ENCODE measurements at regions not wholly inside any gene's neighbourhood (a gene's known extent, or its start where the extent isn't known, plus 50 kb on each side); places are given as distances from the start of the nearest gene placed in this dataset.
"Not testable (repeated sequence)": the region's sequence is repeated elsewhere in the genome, so short reads cannot be mapped to it uniquely, and the experiment has no call there.

DNA sequence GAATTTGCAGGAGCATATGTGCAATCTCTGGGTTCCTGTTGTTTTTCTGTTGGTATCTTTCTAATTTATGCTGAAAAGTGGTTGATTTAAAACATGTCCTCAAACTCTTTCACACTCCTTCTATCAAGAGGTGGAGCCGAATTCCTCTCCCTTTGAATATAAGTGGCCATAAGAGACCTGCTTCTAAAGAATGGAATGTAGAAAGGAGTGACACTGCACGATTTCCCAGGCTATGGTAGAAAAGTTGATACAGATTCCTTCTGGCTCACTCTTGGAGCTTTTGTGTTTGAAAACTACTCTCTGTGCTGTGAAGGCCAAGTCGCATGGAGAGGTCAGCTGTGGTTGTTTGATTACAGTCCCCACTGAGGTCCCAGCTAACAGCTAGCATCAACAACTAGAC lies 613.2 kb downstream of the ETNK1 start:
- Mint-ChIP-seq H3K27ac (no peak overlapping the region), H3K9me3 (no peaks in the 10 kb centered on the region), H3K4me3 (no peak overlapping the region), H3K27me3 (no peaks in the 10 kb centered on the region), H3K4me1 (no peaks in the 10 kb centered on the region), H3K36me3 (no peaks in the 10 kb centered on the region)
- DNase-seq (no peak), ATAC-seq (replicated peaks) (no peak)

- no peaks in the 10 kb centered on the region for H3K27me3 Mint-ChIP-seq
- H3K36me3 Mint-ChIP-seq = no peaks in the 10 kb centered on the region
- H3K9me3 Mint-ChIP-seq = no peaks in the 10 kb centered on the region
- no peak for DNase-seq
- no peak overlapping the region for H3K27ac Mint-ChIP-seq
- H3K4me3 Mint-ChIP-seq = no peak overlapping the region
- H3K4me1 Mint-ChIP-seq = no peaks in the 10 kb centered on the region
- ATAC-seq (replicated peaks) = no peak
Observed at GRCh38 chr12:23238957-23239356, 614.0 kb downstream of the ETNK1 start.

- H3K27ac Mint-ChIP-seq = no peak overlapping the region
- ATAC-seq (replicated peaks) (no peak), DNase-seq (no peak)
- H3K4me1 Mint-ChIP-seq = no peaks in the 10 kb centered on the region
- no peaks in the 10 kb centered on the region for H3K9me3 Mint-ChIP-seq
- no peaks in the 10 kb centered on the region for H3K36me3 Mint-ChIP-seq
- H3K27me3 Mint-ChIP-seq = no peaks in the 10 kb centered on the region
- no peak overlapping the region for H3K4me3 Mint-ChIP-seq
Observed at GRCh38 chr12:23245186-23245585, 620.2 kb downstream of the ETNK1 start.

GRCh38 chr12:23253191-23253590 lies 628.2 kb downstream of the ETNK1 start:
- Mint-ChIP-seq H3K27me3 (no peaks in the 10 kb centered on the region), H3K4me3 (no peak overlapping the region), H3K36me3 (no peaks in the 10 kb centered on the region), H3K4me1 (no peaks in the 10 kb centered on the region), H3K27ac (no peak overlapping the region), H3K9me3 (no peaks in the 10 kb centered on the region)
- ATAC-seq (replicated peaks) = no peak
- DNase-seq = no peak

DNA sequence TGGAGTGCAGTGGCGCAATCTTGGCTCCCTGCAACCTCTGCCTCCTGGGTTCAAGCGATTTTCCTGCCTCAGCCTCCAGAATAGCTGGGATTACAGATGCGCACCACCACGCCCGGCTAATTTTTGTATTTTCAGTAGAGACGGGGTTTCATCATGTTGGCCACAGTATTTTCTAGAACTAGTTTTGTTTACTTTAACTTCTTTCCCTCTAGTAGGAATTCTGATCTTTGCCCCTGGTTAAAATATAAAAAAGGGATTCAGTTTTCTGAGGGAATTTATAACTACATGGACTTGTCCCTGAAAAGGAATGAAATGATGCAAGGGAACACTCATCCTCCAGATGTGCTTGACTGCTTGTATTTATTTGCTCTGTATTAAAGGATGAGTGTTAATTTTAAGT lies 628.9 kb downstream of the ETNK1 start:
- H3K27me3 Mint-ChIP-seq; H3K4me1 Mint-ChIP-seq; H3K4me3 Mint-ChIP-seq; DNase-seq; ATAC-seq (replicated peaks); H3K36me3 Mint-ChIP-seq; H3K27ac Mint-ChIP-seq; H3K9me3 Mint-ChIP-seq: not testable (repeated sequence)

DNA sequence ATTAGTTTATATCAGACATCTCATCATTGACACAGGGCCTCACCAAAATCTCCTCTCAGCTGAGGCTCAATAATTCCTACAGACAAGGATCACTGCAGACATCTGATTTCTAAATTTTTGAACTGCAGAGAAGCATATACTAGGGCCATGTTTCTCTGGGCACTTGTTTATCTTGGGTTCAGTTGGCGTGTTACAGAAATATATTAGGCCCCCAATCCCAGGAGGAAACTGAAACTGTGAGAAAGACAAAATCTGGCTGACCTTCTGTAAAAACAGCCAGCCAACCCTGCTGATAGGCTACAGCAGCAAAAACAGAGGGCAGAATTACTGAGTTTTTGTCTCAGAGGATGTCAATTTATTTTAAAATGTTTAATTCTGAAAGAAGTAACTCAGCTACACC lies 634.6 kb downstream of the ETNK1 start:
- H3K27me3 Mint-ChIP-seq = no peaks in the 10 kb centered on the region
- no peaks in the 10 kb centered on the region for H3K4me1 Mint-ChIP-seq
- ATAC-seq (replicated peaks) (no peak), DNase-seq (no peak)
- no peaks in the 10 kb centered on the region for H3K36me3 Mint-ChIP-seq
- H3K9me3 Mint-ChIP-seq = peaks cover 0 to 5% of the 10 kb centered on the region in 2 donors
- H3K27ac Mint-ChIP-seq = no peak overlapping the region
- H3K4me3 Mint-ChIP-seq = no peak overlapping the region

GRCh38 chr12:23262670-23263069 lies 637.7 kb downstream of the ETNK1 start:
- no peak overlapping the region for H3K27ac Mint-ChIP-seq
- ATAC-seq (replicated peaks) (no peak), DNase-seq (no peak)
- H3K36me3 Mint-ChIP-seq = no peaks in the 10 kb centered on the region
- no peaks in the 10 kb centered on the region for H3K4me1 Mint-ChIP-seq
- peaks cover 0 to 5% of the 10 kb centered on the region in 2 donors for H3K9me3 Mint-ChIP-seq
- no peak overlapping the region for H3K4me3 Mint-ChIP-seq
- H3K27me3 Mint-ChIP-seq = no peaks in the 10 kb centered on the region

- DNase-seq (no peak), ATAC-seq (replicated peaks) (no peak)
- Mint-ChIP-seq H3K4me3 (no peak overlapping the region), H3K36me3 (no peaks in the 10 kb centered on the region), H3K27me3 (no peaks in the 10 kb centered on the region), H3K9me3 (peaks cover 0 to 1% of the 10 kb centered on the region in 2 donors), H3K27ac (no peak overlapping the region), H3K4me1 (no peaks in the 10 kb centered on the region)
Observed at GRCh38 chr12:23277831-23278230, 652.9 kb downstream of the ETNK1 start.

- H3K9me3 Mint-ChIP-seq = peaks cover 5% of the 10 kb centered on the region in 2 donors
- ATAC-seq (replicated peaks) = no peak
- no peaks in the 10 kb centered on the region for H3K36me3 Mint-ChIP-seq
- no peaks in the 10 kb centered on the region for H3K27me3 Mint-ChIP-seq
- no peaks in the 10 kb centered on the region for H3K4me1 Mint-ChIP-seq
- H3K27ac Mint-ChIP-seq = no peak overlapping the region
- no peak overlapping the region for H3K4me3 Mint-ChIP-seq
- DNase-seq = no peak
Observed at GRCh38 chr12:23281295-23281694, 656.3 kb downstream of the ETNK1 start.

DNA sequence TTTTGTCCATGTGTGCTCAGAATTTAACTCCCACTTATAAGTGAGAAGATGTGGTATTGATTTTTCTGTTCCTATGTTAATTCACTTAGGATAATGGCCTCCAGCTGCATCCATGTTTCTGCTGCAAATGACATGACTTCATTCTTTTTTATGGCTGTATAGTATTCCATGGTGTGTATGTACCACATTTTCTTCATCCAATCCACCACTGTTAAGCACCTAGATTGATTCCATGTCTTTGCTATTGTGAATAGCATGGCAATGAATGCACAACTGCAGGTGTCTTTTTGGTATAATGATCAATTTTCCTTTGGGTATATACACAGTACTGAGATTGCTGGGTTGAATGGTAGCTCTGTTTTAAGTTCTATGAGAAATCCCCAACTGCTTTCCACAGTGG lies 657.7 kb downstream of the ETNK1 start:
- Mint-ChIP-seq H3K27me3 (no peaks in the 10 kb centered on the region), H3K9me3 (peaks cover 5% of the 10 kb centered on the region in 2 donors), H3K36me3 (no peaks in the 10 kb centered on the region), H3K4me1 (no peaks in the 10 kb centered on the region), H3K27ac (no peak overlapping the region), H3K4me3 (no peak overlapping the region)
- DNase-seq (no peak), ATAC-seq (replicated peaks) (no peak)

DNA sequence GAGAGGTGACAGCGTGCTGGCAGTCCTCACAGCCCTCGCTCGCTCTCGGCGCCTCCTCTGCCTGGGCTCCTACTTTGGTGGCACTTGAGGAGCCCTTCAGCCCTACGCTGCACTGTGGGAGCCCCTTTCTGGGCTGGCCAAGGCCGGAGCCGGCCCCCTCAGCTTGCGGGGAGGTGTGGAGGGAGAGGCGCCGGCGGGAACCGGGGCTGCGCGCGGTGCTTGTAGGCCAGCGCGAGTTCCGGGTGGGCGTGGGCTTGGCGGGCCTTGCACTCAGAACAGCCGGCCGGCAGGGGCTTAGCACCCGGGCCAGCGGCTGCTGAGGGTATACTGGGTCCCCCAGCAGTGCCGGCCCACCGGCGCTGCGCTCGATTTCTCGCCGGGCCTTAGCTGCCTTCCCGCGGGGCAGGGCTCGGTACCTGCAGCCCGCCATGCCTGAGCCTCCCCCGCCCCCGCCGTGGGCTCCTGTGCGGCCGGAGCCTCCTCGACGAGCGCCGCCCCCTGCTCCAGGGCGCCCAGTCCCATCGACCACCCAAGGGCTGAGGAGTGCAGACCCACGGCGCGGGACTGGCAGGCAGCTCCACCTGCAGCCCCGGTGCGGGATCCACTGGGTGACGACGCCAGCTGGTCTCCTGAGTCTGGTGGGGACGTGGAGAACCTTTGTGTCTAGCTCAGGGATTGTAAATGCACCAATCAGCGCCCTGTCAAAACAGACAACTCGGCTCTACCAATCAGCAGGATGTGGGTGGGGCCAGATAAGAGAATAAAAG lies 661.0 kb downstream of the ETNK1 start:
- ATAC-seq (replicated peaks); H3K27me3 Mint-ChIP-seq; H3K9me3 Mint-ChIP-seq; DNase-seq; H3K36me3 Mint-ChIP-seq; H3K27ac Mint-ChIP-seq; H3K4me1 Mint-ChIP-seq; H3K4me3 Mint-ChIP-seq: not testable (repeated sequence)

DNA sequence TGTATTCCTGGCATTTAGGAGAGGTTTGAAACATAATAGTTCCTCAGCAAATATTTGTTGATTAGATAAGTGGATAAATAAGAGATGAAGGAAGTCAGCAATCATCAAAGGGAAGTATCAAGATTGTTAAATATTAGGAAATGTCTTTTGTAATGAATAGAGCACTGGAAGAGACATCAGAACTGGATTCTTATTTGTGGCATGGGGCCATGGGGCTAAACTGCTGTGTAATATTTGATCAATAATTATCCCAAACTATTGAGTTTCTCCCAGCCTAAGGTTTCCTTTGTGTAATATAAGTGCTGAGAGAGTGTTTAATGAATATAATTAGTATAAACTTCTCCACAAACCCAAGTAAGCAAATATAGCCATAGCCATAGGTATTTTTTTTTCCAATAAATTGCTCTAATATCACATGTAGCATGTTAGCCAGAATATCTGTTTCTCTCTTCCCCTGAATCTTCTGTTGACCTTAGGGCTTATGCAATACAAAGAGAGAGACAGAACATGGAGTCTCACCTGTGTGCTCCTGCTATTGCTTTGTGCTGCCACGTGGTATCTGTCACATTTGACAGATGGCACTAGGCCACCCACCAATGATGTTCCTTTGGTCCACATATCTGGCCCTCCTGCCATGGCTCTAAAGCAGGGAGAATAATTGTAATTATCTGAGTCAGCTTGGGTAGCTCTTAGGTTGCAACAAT lies 658.7 kb downstream of the SOX5 start:
- Mint-ChIP-seq H3K27ac (no peak overlapping the region), H3K4me1 (no peaks in the 10 kb centered on the region), H3K4me3 (no peak overlapping the region), H3K27me3 (no peaks in the 10 kb centered on the region), H3K9me3 (no peaks in the 10 kb centered on the region), H3K36me3 (no peaks in the 10 kb centered on the region)
- ATAC-seq (replicated peaks) (no peak), DNase-seq (no peak)

DNA sequence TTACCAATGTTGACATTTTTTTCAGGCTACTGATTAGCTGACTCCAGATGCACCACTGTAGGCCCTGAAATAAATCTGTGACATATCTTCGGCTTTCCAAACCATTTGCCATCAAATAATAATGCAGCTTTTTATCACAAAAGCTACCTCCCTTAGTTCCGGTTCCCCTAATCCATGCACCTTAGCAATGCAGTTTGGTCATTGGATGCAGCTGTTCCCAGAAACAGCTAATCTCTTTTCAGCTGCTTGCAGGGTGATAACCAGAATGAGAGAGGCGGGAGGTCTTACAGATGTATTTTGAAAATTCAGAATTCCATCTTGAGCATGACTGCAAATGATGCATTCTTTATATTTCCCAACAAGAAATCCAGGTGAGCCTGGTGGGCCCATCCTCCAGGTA lies 646.2 kb downstream of the SOX5 start:
- no peaks in the 10 kb centered on the region for H3K36me3 Mint-ChIP-seq
- no peak for ATAC-seq (replicated peaks)
- H3K4me1 Mint-ChIP-seq = no peaks in the 10 kb centered on the region
- no peak overlapping the region for H3K27ac Mint-ChIP-seq
- H3K4me3 Mint-ChIP-seq = no peak overlapping the region
- no peaks in the 10 kb centered on the region for H3K9me3 Mint-ChIP-seq
- DNase-seq = no peak
- no peaks in the 10 kb centered on the region for H3K27me3 Mint-ChIP-seq

DNA sequence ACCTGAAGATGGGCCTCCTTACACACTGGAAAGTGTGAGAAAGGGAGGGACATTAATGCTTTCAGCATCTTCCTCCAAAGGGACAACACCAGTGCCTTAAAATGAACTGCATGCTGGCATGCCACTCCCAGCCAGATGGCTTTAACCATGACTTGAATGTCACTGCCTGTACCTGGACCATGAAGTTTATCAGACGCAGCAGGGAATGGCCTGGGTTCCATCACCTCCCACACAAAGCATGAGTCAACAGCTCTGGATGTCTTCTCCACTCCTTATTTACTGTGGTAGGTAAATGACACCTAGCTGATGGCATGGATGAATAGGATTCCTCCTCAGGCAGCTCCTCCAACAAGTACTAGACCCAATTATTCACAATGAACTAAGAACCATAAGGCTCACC lies 645.6 kb downstream of the SOX5 start:
- Mint-ChIP-seq H3K36me3 (no peaks in the 10 kb centered on the region), H3K27ac (no peak overlapping the region), H3K9me3 (peaks cover 0 to 2% of the 10 kb centered on the region in 2 donors), H3K4me1 (no peaks in the 10 kb centered on the region), H3K4me3 (no peak overlapping the region), H3K27me3 (no peaks in the 10 kb centered on the region)
- DNase-seq = no peak
- no peak for ATAC-seq (replicated peaks)

GRCh38 chr12:23333938-23334337 lies 615.5 kb downstream of the SOX5 start:
- ATAC-seq (replicated peaks) (no peak), DNase-seq (no peak)
- Mint-ChIP-seq H3K36me3 (no peaks in the 10 kb centered on the region), H3K4me1 (no peaks in the 10 kb centered on the region), H3K4me3 (no peak overlapping the region), H3K27me3 (no peaks in the 10 kb centered on the region), H3K27ac (no peak overlapping the region), H3K9me3 (peaks cover 0 to 2% of the 10 kb centered on the region in 2 donors)
